NT2/D1 (cell line): ENCODE measurements at regions not wholly inside any gene's neighbourhood (a gene's known extent, or its start where the extent isn't known, plus 50 kb on each side); places are given as distances from the start of the nearest gene placed in this dataset.

ENCODE experiments used
- SUZ12 ChIP-seq: IDR thresholded peaks from 2 replicates; pipeline ENCODE4 v1.6.1; 2011; ENCODE audit not compliant: insufficient read length, insufficient read depth; ENCODE audit errors: extremely low read depth
- YY1 ChIP-seq: IDR thresholded peaks from 2 replicates; pipeline ENCODE4 v1.6.1; 2011; ENCODE audit not compliant: insufficient read length, insufficient read depth
- ZNF274 ChIP-seq: IDR thresholded peaks from 2 replicates; pipeline ENCODE4 v1.6.1; 2011; ENCODE audit warnings: mild to moderate bottlenecking, low read depth, low read length

- TF ChIP-seq YY1 (no peak), ZNF274 (no peak), SUZ12 (no peak)
Observed at GRCh38 chr5:10023494-10023893, 226.2 kb downstream of the ATPSCKMT start.
